ENCODE measurements at regions not wholly inside any gene's neighbourhood (a gene's known extent, or its start where the extent isn't known, plus 50 kb on each side); places are given as distances from the start of the nearest gene placed in this dataset.

DNA sequence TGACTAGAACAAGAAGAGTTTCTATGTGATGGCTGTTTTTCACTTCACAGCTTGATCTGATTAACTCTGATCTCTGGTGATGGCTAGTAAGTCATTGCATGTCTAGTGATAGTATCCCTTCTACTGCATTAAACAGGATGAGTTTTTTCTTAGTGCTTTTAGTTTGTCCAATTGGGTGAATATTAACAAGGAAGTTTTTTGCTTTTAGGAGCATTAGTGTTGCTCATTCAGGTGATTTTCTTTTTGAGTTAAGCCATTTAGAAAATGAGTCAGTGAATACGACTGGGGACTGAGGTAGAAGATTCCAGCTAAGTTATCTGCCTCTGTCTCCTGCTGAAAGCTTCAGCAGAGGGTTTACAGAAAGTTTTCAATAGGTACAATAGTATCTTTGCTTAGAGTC lies 306.7 kb downstream of the PIK3C3 start:
- Mint-ChIP-seq H3K4me1 (peaks cover 21% of the 10 kb centered on the region), H3K27me3 (ENCODE audit: low read depth, poor library complexity) (no peaks in the 10 kb centered on the region), H3K27ac (no peak overlapping the region), H3K9me3 (peaks cover 5% of the 10 kb centered on the region), H3K36me3 (ENCODE audit: low read depth) (no peaks in the 10 kb centered on the region), H3K4me3 (no peak overlapping the region)
- TF ChIP-seq, protein P1, sequence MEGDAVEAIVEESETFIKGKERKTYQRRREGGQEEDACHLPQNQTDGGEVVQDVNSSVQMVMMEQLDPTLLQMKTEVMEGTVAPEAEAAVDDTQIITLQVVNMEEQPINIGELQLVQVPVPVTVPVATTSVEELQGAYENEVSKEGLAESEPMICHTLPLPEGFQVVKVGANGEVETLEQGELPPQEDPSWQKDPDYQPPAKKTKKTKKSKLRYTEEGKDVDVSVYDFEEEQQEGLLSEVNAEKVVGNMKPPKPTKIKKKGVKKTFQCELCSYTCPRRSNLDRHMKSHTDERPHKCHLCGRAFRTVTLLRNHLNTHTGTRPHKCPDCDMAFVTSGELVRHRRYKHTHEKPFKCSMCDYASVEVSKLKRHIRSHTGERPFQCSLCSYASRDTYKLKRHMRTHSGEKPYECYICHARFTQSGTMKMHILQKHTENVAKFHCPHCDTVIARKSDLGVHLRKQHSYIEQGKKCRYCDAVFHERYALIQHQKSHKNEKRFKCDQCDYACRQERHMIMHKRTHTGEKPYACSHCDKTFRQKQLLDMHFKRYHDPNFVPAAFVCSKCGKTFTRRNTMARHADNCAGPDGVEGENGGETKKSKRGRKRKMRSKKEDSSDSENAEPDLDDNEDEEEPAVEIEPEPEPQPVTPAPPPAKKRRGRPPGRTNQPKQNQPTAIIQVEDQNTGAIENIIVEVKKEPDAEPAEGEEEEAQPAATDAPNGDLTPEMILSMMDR (IDR thresholded peaks at IDR 0.05): no peak
- DNase-seq: no peak

DNA sequence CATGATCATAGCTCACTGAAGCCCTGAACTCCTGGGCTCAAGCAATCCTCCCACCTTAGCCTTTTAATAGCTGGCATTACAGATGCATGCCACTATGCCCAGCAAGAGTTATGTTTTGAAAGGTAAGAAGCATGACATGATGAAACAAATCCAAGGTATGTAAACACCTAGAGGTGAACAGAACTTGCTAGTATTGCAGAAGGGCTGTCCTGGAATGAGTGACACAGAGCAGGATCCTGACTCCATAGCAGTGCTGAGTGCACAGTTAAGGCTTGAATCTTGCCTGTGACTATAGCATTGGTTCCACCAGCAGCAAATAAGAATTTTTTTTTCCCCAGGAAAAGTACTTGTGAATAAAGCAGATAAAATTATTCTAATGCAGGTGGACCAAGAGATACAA lies 309.5 kb downstream of the PIK3C3 start:
- peaks cover 24% of the 10 kb centered on the region for H3K4me1 Mint-ChIP-seq
- H3K4me3 Mint-ChIP-seq: no peak overlapping the region
- no peak for DNase-seq
- no peak overlapping the region for H3K27ac Mint-ChIP-seq
- no peaks in the 10 kb centered on the region for H3K36me3 Mint-ChIP-seq (ENCODE audit: low read depth)
- TF ChIP-seq, protein P1 (IDR thresholded peaks at IDR 0.05): no peak
- H3K9me3 Mint-ChIP-seq: peaks cover 5% of the 10 kb centered on the region
- peaks cover 3% of the 10 kb centered on the region for H3K27me3 Mint-ChIP-seq (ENCODE audit: low read depth, poor library complexity)

DNA sequence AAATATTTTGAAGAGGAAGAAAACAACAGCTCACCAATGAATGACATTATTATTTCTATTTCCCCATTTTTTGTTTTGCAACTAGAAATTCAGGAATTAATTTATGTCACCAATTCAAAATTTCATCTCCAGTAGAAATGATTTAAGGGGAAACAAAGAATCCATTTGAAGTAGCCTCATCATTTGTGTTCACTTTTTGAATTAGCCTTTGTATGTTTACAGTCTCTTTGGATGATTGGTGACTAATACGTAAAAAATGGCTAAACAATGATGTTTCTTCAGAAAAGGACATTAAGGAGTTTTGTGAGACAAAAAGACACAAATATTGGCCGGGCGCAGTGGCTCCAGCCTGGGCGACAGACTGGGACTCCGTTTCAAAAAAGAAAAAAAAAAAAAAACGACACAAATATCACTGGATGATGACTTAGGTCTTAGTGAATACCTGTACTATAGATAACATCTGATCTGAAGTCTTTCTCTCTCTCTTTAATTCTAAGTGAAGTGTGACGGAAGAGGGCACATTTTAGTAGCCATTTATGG lies 313.2 kb downstream of the PIK3C3 start:
- Mint-ChIP-seq H3K36me3 (ENCODE audit: low read depth) (no peaks in the 10 kb centered on the region), H3K4me1 (peaks cover 37% of the 10 kb centered on the region), H3K9me3 (peaks cover 9% of the 10 kb centered on the region), H3K27ac (no peak overlapping the region), H3K4me3 (no peak overlapping the region), H3K27me3 (ENCODE audit: low read depth, poor library complexity) (peaks cover 3% of the 10 kb centered on the region)
- TF ChIP-seq, protein P1 (IDR thresholded peaks at IDR 0.05): no peak
- DNase-seq: no peak

DNA sequence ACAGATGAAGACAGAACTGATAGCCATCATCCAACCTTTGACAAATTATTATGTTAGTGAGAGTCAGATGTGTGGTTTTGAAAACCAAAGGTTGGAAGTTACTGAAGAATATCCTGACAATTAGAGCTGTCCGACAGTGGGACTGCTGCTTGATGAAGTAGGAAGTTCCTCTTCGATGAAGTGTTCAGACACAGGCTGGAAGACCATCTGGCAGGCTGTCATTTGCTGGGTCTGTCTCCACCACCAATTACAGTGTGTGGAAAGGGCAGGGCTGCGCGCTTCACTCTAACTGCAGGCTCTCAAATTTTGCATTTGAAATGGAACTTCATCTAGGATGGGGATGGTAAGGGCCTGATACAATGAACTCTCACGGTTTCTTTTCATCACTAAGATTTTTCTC lies 313.8 kb downstream of the PIK3C3 start:
- Mint-ChIP-seq H3K27me3 (ENCODE audit: low read depth, poor library complexity) (peaks cover 3% of the 10 kb centered on the region), H3K27ac (no peak overlapping the region), H3K9me3 (peaks cover 9% of the 10 kb centered on the region), H3K36me3 (ENCODE audit: low read depth) (no peaks in the 10 kb centered on the region), H3K4me3 (no peak overlapping the region), H3K4me1 (peaks cover 36% of the 10 kb centered on the region)
- DNase-seq: no peak
- TF ChIP-seq, protein P1 (IDR thresholded peaks at IDR 0.05): no peak

DNA sequence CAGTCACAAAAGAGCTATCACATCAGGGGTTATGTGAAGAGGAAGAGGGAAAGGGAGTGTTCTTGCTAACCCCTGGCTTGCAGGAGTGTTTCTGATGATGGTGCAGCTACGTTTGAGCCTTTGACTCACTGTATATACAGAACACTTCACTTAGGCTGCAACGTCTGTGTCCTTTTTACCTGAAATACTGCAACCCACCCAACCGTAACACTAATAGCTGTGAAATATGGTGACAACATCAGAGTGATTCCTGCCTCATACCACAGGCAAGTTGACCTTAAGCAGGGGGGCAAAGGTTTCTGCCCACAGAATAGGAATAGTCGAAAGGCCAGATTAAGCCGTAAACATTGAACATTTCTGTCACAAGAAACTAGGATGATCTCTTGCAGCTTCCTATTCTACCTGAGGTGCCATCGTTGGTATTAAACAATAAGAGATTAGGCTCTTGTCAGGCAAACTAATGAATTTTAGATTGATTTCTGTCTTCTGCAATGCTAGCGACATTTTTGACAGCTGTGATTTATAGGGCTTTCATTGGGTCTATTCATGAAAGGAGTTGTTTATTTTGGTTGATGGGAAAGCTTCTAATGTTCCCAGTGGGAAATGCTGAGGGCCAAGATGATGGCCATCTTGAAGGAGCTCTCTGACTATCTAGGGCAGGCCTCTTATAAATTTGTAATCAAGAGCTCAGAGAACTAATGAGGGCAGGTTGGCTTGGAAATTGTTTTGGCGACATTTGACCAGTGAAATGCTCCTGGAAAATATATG lies 316.8 kb downstream of the PIK3C3 start:
- H3K27me3 Mint-ChIP-seq (ENCODE audit: low read depth, poor library complexity): peaks cover 3% of the 10 kb centered on the region
- H3K9me3 Mint-ChIP-seq: peaks cover 4% of the 10 kb centered on the region
- H3K36me3 Mint-ChIP-seq (ENCODE audit: low read depth): no peaks in the 10 kb centered on the region
- no peak overlapping the region for H3K4me3 Mint-ChIP-seq
- TF ChIP-seq, protein P1 (IDR thresholded peaks at IDR 0.05): no peak
- DNase-seq: no peak
- peaks cover 56% of the 10 kb centered on the region for H3K4me1 Mint-ChIP-seq
- H3K27ac Mint-ChIP-seq: peak overlapping the region; percentile 67
